Activated B cell treated with CpG ODN at 0.5 μM for 24 hours (primary cell): ENCODE measurements at regions not wholly inside any gene's neighbourhood (a gene's known extent, or its start where the extent isn't known, plus 50 kb on each side); places are given as distances from the start of the nearest gene placed in this dataset.

ENCODE experiments used
- ATAC-seq: fragments of 200-7000 bp; cut with Tn5 transposase; one replicate; pipeline ENCODE4 v1.10.0; 2021; ENCODE audit warnings: low read depth, mild to moderate bottlenecking, moderate library complexity
- CTCF ChIA-PET: fragments of 350-600 bp; sonication (Branson Sonifier 250); formaldehyde crosslinking; loops from one replicate; lab custom pipeline; 2021; ENCODE audit warnings: antibody characterized with exemption; lab: Charles Lee
- POLR2A ChIA-PET: fragments of 350-600 bp; sonication (Branson Sonifier 250); formaldehyde crosslinking; loops from one replicate; lab custom pipeline; 2021; ENCODE audit warnings: antibody characterized with exemption; lab: Charles Lee
- DNase-seq: peaks from one replicate; pipeline ENCODE4 v3.0.0; 2022
- H3K27ac Mint-ChIP-seq: one replicate; pipeline ENCODE4 v1.8.0; 2020; ENCODE audit warnings: mixed read lengths
- H3K27me3 Mint-ChIP-seq: one replicate; pipeline ENCODE4 v1.8.0; 2021; ENCODE audit warnings: mixed read lengths
- H3K36me3 Mint-ChIP-seq: one replicate; pipeline ENCODE4 v1.8.0; 2021; ENCODE audit warnings: low read depth, mixed read lengths
- H3K4me1 Mint-ChIP-seq: one replicate; pipeline ENCODE4 v1.8.0; 2021; ENCODE audit warnings: mixed read lengths
- H3K4me3 Mint-ChIP-seq: one replicate; pipeline ENCODE4 v1.8.0; 2020; ENCODE audit warnings: mild to moderate bottlenecking, mixed read lengths
- H3K9me3 Mint-ChIP-seq: one replicate; pipeline ENCODE4 v1.8.0; 2020; ENCODE audit warnings: mixed read lengths
- intact Hi-C: fragments of 100-400 bp; cut with micrococcal nuclease; formaldehyde crosslinking; loops from one replicate; pipeline ENCODE4 v1.15.1; 2024
- TF ChIP-seq, protein P1 (sequence below): fragments of 200-600 bp; IDR thresholded peaks from one replicate; pipeline ENCODE4 v1.8.0; 2022; ENCODE audit warnings: antibody characterized with exemption, mild to moderate bottlenecking

DNA sequence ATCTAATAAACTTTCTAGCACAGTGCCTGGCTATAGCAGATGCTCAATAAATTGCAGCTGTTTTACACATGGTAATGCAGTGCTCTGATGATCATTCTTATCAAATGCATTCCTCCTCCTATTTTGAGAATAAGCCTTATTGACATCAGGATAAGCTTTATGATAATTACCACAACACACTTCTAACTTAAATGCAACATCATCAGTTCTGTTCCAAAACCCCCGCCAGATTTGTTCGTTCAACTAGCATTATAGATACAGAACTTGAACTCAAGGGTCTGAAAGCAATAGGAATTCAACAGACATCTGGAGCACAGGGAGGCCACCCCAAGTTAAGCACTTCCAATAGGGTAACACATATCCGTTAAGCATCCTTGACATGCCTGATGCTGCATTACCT, 684.4 kb upstream of the LMCD1 start:
- intact Hi-C loops: no loop called here
- H3K36me3 Mint-ChIP-seq: no peaks in the 10 kb centered on the region
- DNase-seq (no peak), ATAC-seq (no peak)
- TF ChIP-seq, protein P1, sequence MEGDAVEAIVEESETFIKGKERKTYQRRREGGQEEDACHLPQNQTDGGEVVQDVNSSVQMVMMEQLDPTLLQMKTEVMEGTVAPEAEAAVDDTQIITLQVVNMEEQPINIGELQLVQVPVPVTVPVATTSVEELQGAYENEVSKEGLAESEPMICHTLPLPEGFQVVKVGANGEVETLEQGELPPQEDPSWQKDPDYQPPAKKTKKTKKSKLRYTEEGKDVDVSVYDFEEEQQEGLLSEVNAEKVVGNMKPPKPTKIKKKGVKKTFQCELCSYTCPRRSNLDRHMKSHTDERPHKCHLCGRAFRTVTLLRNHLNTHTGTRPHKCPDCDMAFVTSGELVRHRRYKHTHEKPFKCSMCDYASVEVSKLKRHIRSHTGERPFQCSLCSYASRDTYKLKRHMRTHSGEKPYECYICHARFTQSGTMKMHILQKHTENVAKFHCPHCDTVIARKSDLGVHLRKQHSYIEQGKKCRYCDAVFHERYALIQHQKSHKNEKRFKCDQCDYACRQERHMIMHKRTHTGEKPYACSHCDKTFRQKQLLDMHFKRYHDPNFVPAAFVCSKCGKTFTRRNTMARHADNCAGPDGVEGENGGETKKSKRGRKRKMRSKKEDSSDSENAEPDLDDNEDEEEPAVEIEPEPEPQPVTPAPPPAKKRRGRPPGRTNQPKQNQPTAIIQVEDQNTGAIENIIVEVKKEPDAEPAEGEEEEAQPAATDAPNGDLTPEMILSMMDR: no peak
- H3K27me3 Mint-ChIP-seq: no peaks in the 10 kb centered on the region
- peaks cover 11% of the 10 kb centered on the region for H3K9me3 Mint-ChIP-seq
- ChIA-PET POLR2A (no interaction called here), CTCF (no interaction called here)
- no peak overlapping the region for H3K27ac Mint-ChIP-seq
- no peak overlapping the region for H3K4me3 Mint-ChIP-seq
- H3K4me1 Mint-ChIP-seq: no peaks in the 10 kb centered on the region

DNA sequence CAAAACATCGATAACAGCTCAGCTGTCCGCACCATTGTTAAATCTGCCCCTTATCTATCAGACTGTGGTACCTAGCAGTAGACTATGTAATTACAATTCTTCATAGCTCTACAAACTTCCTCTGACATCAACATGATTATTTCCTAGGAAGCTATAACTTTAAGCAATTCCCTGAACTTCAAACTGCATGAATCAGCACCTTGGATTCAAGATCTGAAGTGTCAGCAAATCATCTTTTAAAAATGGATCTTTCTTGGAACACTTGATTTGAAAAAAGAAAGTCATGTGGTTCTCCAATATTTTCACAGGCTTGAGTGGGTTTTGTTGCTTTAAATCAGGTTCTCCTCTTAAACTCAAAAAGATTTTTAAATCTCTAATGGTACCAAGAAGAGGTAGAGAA, 680.7 kb upstream of the LMCD1 start:
- CTCF ChIA-PET: no interaction called here
- TF ChIP-seq, protein P1: no peak
- Mint-ChIP-seq H3K4me3 (no peak overlapping the region), H3K27me3 (no peaks in the 10 kb centered on the region), H3K4me1 (no peaks in the 10 kb centered on the region), H3K27ac (no peak overlapping the region), H3K36me3 (no peaks in the 10 kb centered on the region), H3K9me3 (peaks cover 32% of the 10 kb centered on the region)
- POLR2A ChIA-PET: no interaction called here
- DNase-seq: no peak
- ATAC-seq: no peak
- intact Hi-C loops: no loop called here

DNA sequence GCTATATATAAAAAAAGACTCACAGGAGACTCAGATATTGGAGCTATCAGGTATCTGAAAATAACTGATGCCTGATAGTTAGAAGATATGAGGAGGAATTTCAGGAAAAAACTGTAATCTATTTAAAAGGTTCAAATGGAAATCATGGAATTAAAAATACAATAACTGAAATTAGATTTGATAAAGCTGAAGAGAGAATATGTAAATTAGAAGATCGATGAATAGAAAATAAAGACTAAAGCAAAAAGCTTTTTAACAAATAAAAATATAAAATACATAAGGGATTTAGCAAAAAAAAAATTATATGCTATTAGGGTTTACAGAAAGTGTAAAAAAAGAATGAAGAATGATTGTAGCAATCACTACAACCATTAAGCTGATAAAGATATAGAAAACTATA, 679.8 kb upstream of the LMCD1 start:
- no peaks in the 10 kb centered on the region for H3K36me3 Mint-ChIP-seq
- H3K4me3 Mint-ChIP-seq: no peak overlapping the region
- ChIA-PET CTCF (no interaction called here), POLR2A (no interaction called here)
- no peaks in the 10 kb centered on the region for H3K27me3 Mint-ChIP-seq
- ATAC-seq: no peak
- TF ChIP-seq, protein P1: no peak
- no peak for DNase-seq
- intact Hi-C loops: no loop called here
- no peak overlapping the region for H3K27ac Mint-ChIP-seq
- H3K4me1 Mint-ChIP-seq: no peaks in the 10 kb centered on the region
- peaks cover 32% of the 10 kb centered on the region for H3K9me3 Mint-ChIP-seq

DNA sequence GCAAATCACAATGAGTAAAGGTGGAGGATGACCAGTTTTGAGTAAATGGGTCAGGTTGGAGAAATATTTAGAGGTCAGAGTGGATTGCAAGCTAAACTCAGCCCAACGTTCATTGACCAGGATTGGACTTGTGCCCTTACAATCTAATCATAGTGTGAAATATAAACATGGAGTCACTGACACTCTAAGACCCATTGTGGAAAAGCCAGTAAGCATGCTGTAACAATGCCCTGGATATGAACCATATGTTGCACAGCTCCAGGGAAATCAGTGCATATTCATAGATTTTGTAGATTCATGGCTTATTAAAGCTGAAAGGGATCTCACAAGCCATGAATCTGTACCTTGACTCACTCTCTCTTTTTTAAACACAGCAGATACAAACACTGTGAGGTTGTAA, 660.2 kb upstream of the LMCD1 start:
- no peaks in the 10 kb centered on the region for H3K4me1 Mint-ChIP-seq

DNA sequence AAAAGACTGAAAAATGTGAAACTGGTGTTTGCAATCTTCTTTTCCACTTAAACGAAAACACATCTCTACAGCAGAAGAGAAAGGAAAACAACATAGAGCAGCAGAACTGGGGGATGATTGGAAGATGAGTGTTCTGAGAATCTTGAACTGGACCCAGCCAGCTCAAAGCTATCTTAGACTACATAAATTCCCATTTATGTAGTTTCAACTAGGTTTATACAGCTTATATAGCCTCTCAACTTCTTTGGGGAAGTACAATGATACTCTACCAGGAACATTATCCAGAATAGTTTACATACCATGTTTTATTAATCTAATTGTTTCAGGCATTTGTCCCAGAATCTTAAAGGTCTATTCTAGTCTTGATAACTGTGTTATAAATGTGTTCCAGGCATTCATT, 658.2 kb upstream of the LMCD1 start:
- H3K27me3 Mint-ChIP-seq: no peaks in the 10 kb centered on the region
- intact Hi-C loops: no loop called here
- no peaks in the 10 kb centered on the region for H3K4me1 Mint-ChIP-seq
- TF ChIP-seq, protein P1: no peak
- no peaks in the 10 kb centered on the region for H3K9me3 Mint-ChIP-seq
- ChIA-PET POLR2A (no interaction called here), CTCF (no interaction called here)
- H3K36me3 Mint-ChIP-seq: no peaks in the 10 kb centered on the region
- ATAC-seq: no peak
- H3K27ac Mint-ChIP-seq: no peak overlapping the region
- DNase-seq: no peak
- no peak overlapping the region for H3K4me3 Mint-ChIP-seq

More for the DNA sequence above, 660.2 kb upstream of the LMCD1 start:
- ATAC-seq: no peak
- Mint-ChIP-seq H3K27ac (no peak overlapping the region), H3K4me3 (no peak overlapping the region), H3K27me3 (no peaks in the 10 kb centered on the region), H3K36me3 (no peaks in the 10 kb centered on the region), H3K9me3 (no peaks in the 10 kb centered on the region)
- intact Hi-C loops: no loop called here
- CTCF ChIA-PET: no interaction called here
- TF ChIP-seq, protein P1: no peak
- POLR2A ChIA-PET: no interaction called here
- DNase-seq: no peak
